ENCODE measurements at regions not wholly inside any gene's neighbourhood (a gene's known extent, or its start where the extent isn't known, plus 50 kb on each side); places are given as distances from the start of the nearest gene placed in this dataset.

- TF ChIP-seq CTCF (conservative IDR thresholded peaks at IDR 0.05 in 1 of 2, IDR thresholded peaks at IDR 0.05 in 1 of 2; ENCODE audit: extremely low read depth in 1 of 2, insufficient read depth in 1 of 2, low read depth in 1 of 2, low read length in 2 of 2): no peak
- no peak for TF ChIP-seq EZH2 (IDR thresholded peaks at IDR 0.05; ENCODE audit: borderline replicate concordance, low read length)
Measured at GRCh38 chr4:61079427-61079826, 120.7 kb upstream of the ADGRL3 start.

Data from mammary epithelial cell (primary cell).